Chondrocyte (in vitro differentiated cells): ENCODE measurements at regions not wholly inside any gene's neighbourhood (a gene's known extent, or its start where the extent isn't known, plus 50 kb on each side); places are given as distances from the start of the nearest gene placed in this dataset.

ENCODE experiments used
- DNase-seq: peaks from one replicate; pipeline ENCODE4 v3.0.0; 2021; ENCODE audit warnings: mixed read lengths, low spot score
- H3K27ac Mint-ChIP-seq: one replicate; pipeline ENCODE4 v1.8.0; 2021; ENCODE audit warnings: mild to moderate bottlenecking, moderate library complexity, mixed read lengths; ENCODE audit not compliant: unreplicated experiment
- H3K27me3 Mint-ChIP-seq: 2 replicates; pipeline ENCODE4 v1.8.0; 2021; ENCODE audit warnings: low read depth, mixed read lengths
- H3K36me3 Mint-ChIP-seq: 2 replicates; pipeline ENCODE4 v1.8.0; 2021; ENCODE audit warnings: low read depth, mixed read lengths
- H3K4me1 Mint-ChIP-seq: 2 replicates; pipeline ENCODE4 v1.8.0; 2021; ENCODE audit warnings: low read depth, mild to moderate bottlenecking, mixed read lengths
- H3K4me3 Mint-ChIP-seq: one replicate; pipeline ENCODE4 v1.8.0; 2021; ENCODE audit warnings: mild to moderate bottlenecking, moderate library complexity, mixed read lengths; ENCODE audit not compliant: unreplicated experiment
- H3K9me3 Mint-ChIP-seq: 2 replicates; pipeline ENCODE4 v1.8.0; 2021; ENCODE audit warnings: low read depth, mixed read lengths
- TF ChIP-seq, protein P1 (sequence below): fragments of 200-600 bp; sonication (generic); IDR thresholded peaks from 2 replicates; pipeline ENCODE4 v1.5.0; 2021; ENCODE audit warnings: antibody characterized with exemption, mild to moderate bottlenecking, moderate library complexity

DNA sequence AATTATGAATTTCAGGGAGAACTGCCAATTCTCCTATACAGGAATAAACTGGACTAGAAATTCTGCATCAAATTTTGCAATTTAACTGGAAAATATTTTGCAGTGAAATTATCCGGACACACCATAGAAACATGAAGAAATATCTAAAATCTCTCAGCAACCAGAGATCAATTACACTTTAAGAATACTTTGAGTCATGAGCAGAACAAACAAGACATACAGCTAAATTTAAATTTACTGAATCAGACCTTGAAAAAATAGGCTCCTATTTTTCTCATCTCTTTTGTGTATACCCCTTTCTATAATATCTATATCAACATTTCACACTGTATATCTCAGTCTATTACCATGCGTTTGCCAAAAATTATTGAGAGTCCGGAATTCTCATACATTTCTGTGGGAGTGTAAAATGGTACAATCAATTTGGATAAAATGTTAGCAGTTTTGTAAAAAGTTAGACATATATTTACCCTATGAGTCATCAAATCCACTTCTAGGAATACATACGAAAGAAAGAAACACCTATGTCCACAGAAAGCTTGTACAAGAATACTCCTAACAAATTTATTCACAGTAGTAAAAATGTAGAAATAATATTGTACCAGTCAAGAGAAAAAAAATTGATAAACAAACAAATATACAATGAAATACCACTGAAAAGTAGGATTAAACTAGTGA is 593.1 kb upstream of the NECTIN3 start:
- H3K4me3 Mint-ChIP-seq = no peak overlapping the region
- H3K9me3 Mint-ChIP-seq = peaks cover 13% of the 10 kb centered on the region
- H3K27ac Mint-ChIP-seq = no peak overlapping the region
- H3K36me3 Mint-ChIP-seq = peaks cover 2% of the 10 kb centered on the region
- no peaks in the 10 kb centered on the region for H3K27me3 Mint-ChIP-seq
- TF ChIP-seq, protein P1, sequence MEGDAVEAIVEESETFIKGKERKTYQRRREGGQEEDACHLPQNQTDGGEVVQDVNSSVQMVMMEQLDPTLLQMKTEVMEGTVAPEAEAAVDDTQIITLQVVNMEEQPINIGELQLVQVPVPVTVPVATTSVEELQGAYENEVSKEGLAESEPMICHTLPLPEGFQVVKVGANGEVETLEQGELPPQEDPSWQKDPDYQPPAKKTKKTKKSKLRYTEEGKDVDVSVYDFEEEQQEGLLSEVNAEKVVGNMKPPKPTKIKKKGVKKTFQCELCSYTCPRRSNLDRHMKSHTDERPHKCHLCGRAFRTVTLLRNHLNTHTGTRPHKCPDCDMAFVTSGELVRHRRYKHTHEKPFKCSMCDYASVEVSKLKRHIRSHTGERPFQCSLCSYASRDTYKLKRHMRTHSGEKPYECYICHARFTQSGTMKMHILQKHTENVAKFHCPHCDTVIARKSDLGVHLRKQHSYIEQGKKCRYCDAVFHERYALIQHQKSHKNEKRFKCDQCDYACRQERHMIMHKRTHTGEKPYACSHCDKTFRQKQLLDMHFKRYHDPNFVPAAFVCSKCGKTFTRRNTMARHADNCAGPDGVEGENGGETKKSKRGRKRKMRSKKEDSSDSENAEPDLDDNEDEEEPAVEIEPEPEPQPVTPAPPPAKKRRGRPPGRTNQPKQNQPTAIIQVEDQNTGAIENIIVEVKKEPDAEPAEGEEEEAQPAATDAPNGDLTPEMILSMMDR = no peak
- no peak for DNase-seq
- peaks cover 15% of the 10 kb centered on the region for H3K4me1 Mint-ChIP-seq

DNA sequence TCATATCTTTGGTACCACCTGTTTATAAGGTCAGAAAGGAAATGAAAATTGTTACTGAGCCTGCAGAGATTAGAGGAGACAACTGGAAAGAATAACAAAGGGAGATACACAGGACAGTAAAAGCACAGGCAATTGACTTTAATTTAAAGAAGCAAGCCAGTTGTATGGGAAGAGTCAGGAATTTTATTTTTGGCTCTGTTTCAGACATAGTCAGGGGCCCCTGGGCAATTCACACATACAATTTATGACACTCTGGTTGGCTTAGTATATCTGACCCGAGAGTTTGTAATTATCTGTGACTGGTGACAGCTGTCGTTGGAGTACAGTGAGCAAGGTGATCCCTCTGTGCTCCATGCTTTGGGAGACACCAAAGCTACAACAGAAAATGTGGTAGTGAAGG is 591.9 kb upstream of the NECTIN3 start:
- Mint-ChIP-seq H3K27me3 (no peaks in the 10 kb centered on the region), H3K9me3 (peaks cover 23% of the 10 kb centered on the region), H3K4me1 (peaks cover 15% of the 10 kb centered on the region), H3K36me3 (peaks cover 3% of the 10 kb centered on the region), H3K4me3 (no peak overlapping the region), H3K27ac (no peak overlapping the region)
- DNase-seq = no peak
- TF ChIP-seq, protein P1 = no peak

DNA sequence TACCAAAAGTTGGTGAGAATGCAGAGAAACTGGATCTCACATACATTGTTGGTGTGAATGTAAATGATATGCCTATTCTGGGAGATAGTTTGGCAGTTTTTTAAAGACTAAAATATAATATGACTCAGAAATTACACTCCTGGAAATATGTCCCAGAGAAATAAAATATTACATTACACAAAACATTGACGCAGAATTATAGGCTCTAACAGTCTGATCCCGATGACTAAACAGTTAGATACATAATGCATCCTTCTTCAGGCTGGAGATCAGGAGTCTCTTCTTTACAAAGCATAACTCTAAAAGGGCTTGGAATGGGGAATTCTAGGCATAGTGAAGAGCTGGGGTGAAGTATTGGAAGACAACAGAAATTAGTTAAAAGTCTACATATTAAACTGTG is 586.2 kb upstream of the NECTIN3 start:
- H3K4me1 Mint-ChIP-seq = no peaks in the 10 kb centered on the region
- DNase-seq = no peak
- H3K36me3 Mint-ChIP-seq = peaks cover 12% of the 10 kb centered on the region
- no peaks in the 10 kb centered on the region for H3K27me3 Mint-ChIP-seq
- no peak overlapping the region for H3K4me3 Mint-ChIP-seq
- TF ChIP-seq, protein P1 = no peak
- H3K9me3 Mint-ChIP-seq = peaks cover 53% of the 10 kb centered on the region
- H3K27ac Mint-ChIP-seq = no peak overlapping the region

DNA sequence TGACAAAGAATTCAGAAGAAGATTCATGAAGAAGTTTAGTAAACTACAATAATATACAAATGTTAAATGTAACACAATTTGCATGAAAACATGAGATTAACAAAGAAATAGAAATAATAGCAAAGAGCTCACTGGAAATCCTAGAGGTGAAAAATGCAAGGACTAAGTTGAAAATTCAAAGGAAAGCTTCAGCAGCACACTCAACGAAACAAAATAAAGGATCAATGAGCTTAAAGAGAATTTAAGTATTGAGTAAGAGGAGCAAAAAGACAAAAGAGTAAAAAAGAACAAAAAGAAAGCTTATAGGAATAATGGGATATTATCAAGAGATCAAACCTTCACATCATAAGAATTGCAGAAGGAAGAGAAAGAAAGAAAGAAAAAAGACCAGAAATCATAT is 583.8 kb upstream of the NECTIN3 start:
- no peaks in the 10 kb centered on the region for H3K4me1 Mint-ChIP-seq
- peaks cover 10% of the 10 kb centered on the region for H3K36me3 Mint-ChIP-seq
- H3K9me3 Mint-ChIP-seq = peaks cover 41% of the 10 kb centered on the region
- H3K4me3 Mint-ChIP-seq = no peak overlapping the region
- TF ChIP-seq, protein P1 = no peak
- no peaks in the 10 kb centered on the region for H3K27me3 Mint-ChIP-seq
- DNase-seq = no peak
- no peak overlapping the region for H3K27ac Mint-ChIP-seq

DNA sequence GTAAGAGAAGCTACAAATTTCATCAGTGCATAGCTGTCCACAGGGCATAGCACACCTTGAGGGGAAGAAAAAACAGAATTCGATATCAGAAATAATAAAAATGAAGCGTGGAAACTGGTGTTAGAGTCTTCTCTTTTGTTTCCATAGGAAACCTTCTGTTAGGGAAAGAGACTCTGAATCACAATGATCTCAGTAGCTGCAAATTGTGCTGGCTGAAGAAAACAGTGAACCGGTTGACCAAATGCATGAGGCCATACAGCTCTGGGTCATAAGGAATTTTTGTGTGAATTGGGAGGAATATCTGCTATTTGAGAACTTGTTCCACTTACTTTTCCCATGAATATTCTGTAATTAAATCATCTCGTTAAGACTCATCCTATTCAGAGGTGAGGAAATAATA is 580.2 kb upstream of the NECTIN3 start:
- no peak overlapping the region for H3K27ac Mint-ChIP-seq
- peaks cover 7% of the 10 kb centered on the region for H3K36me3 Mint-ChIP-seq
- TF ChIP-seq, protein P1 = no peak
- no peak for DNase-seq
- H3K27me3 Mint-ChIP-seq = no peaks in the 10 kb centered on the region
- H3K4me3 Mint-ChIP-seq = no peak overlapping the region
- H3K4me1 Mint-ChIP-seq = no peaks in the 10 kb centered on the region
- H3K9me3 Mint-ChIP-seq = peaks cover 19% of the 10 kb centered on the region
